ENCODE measurements at regions not wholly inside any gene's neighbourhood (a gene's known extent, or its start where the extent isn't known, plus 50 kb on each side); places are given as distances from the start of the nearest gene placed in this dataset.

GRCh38 chr2:117674172-117674571 is 140.3 kb upstream of the DDX18 start:
- no peak for DNase-seq (ENCODE audit: low spot score)
- in situ Hi-C loops (cut with MboI; ENCODE audit: low sequenced_read_pairs, unreplicated experiment): no loop called here
- TF ChIP-seq CTCF (IDR thresholded peaks at IDR 0.05; ENCODE audit: borderline replicate concordance, control extremely low read depth, extremely low read depth, insufficient read depth, missing control alignments): no peak

- TF ChIP-seq CTCF (IDR thresholded peaks at IDR 0.05; ENCODE audit: borderline replicate concordance, control extremely low read depth, extremely low read depth, insufficient read depth, missing control alignments): no peak
- no peak for DNase-seq (ENCODE audit: low spot score)
- in situ Hi-C loops (cut with MboI; ENCODE audit: low sequenced_read_pairs, unreplicated experiment): no loop called here
Measured at GRCh38 chr2:117679952-117680351, 134.5 kb upstream of the DDX18 start.

GRCh38 chr2:117684919-117685318 is 129.6 kb upstream of the DDX18 start:
- in situ Hi-C loops (cut with MboI; ENCODE audit: low sequenced_read_pairs, unreplicated experiment): no loop called here
- no peak for DNase-seq (ENCODE audit: low spot score)
- TF ChIP-seq CTCF (IDR thresholded peaks at IDR 0.05; ENCODE audit: borderline replicate concordance, control extremely low read depth, extremely low read depth, insufficient read depth, missing control alignments): no peak

- in situ Hi-C loops (cut with MboI; ENCODE audit: low sequenced_read_pairs, unreplicated experiment): no loop called here
- TF ChIP-seq CTCF (IDR thresholded peaks at IDR 0.05; ENCODE audit: borderline replicate concordance, control extremely low read depth, extremely low read depth, insufficient read depth, missing control alignments): no peak
- peak; percentile 28 for DNase-seq (ENCODE audit: low spot score)
Measured at GRCh38 chr2:117686699-117687098, 127.8 kb upstream of the DDX18 start.

- in situ Hi-C loops (cut with MboI; ENCODE audit: low sequenced_read_pairs, unreplicated experiment): no loop called here
- no peak for DNase-seq (ENCODE audit: low spot score)
- no peak for TF ChIP-seq CTCF (IDR thresholded peaks at IDR 0.05; ENCODE audit: borderline replicate concordance, control extremely low read depth, extremely low read depth, insufficient read depth, missing control alignments)
Measured at GRCh38 chr2:117691595-117691994, 122.9 kb upstream of the DDX18 start.

- DNase-seq (ENCODE audit: low spot score): no peak
Measured at GRCh38 chr2:117692001-117692763, 122.3 kb upstream of the DDX18 start.

More at GRCh38 chr2:117692001-117692763, 122.3 kb upstream of the DDX18 start:
- TF ChIP-seq CTCF (IDR thresholded peaks at IDR 0.05; ENCODE audit: borderline replicate concordance, control extremely low read depth, extremely low read depth, insufficient read depth, missing control alignments): no peak
- in situ Hi-C loops (cut with MboI; ENCODE audit: low sequenced_read_pairs, unreplicated experiment): no loop called here

Data from GM13976 (cell line).